IMR-90 (cell line): ENCODE measurements at regions not wholly inside any gene's neighbourhood (a gene's known extent, or its start where the extent isn't known, plus 50 kb on each side); places are given as distances from the start of the nearest gene placed in this dataset.

ENCODE experiments used
- ATAC-seq: fragments of 200-7000 bp; cut with Tn5 transposase; 2 replicates; pipeline ENCODE4 v1.9.1; 2020; ENCODE audit warnings: low read depth, mild to moderate bottlenecking, moderate library complexity
- BruUV-seq: library from RNA; stranded (reverse); fragments of 400-500 nt; replicated peaks from 2 replicates; lab custom pipeline; 2021; lab: Mats Ljungman, UMichigan
- CTCF ChIA-PET: fragments of 300-600 bp; formaldehyde crosslinking; extraction: SDS; loops from one replicate; lab custom pipeline; 2021; ENCODE audit warnings: antibody characterized with exemption; lab: Yijun Ruan, JAX
- POLR2A ChIA-PET: fragments of 300-600 bp; sonication (Branson Sonifier 250); formaldehyde crosslinking; loops from one replicate; lab custom pipeline; 2022; ENCODE audit warnings: antibody characterized with exemption; ENCODE audit not compliant: unreplicated experiment; lab: Charles Lee
- DNase-seq: peaks from one replicate; pipeline ENCODE4 v3.0.0; 2013
- H2AFZ ChIP-seq: replicated peaks from 2 replicates; pipeline ENCODE3; 2013; ENCODE audit warnings: low read length, mild to moderate bottlenecking; ENCODE audit not compliant: poor library complexity
- H2AK5ac ChIP-seq: 2 replicates; pipeline ENCODE4 v1.6.1; 2013; ENCODE audit warnings: low read depth, low read length, inconsistent platforms
- H2AK9ac ChIP-seq: replicated peaks from 2 replicates; pipeline ENCODE3; 2013; ENCODE audit warnings: mild to moderate bottlenecking, low read depth, low read length, moderate library complexity; ENCODE audit not compliant: poor library complexity
- H2BK120ac ChIP-seq: 2 replicates; pipeline ENCODE4 v1.6.1; 2013; ENCODE audit warnings: low read depth, low read length, inconsistent platforms
- H2BK15ac ChIP-seq: 3 replicates; pipeline ENCODE4 v1.6.1; 2013; ENCODE audit warnings: low read depth, low read length, inconsistent platforms
- H2BK20ac ChIP-seq: 2 replicates; pipeline ENCODE4 v1.6.1; 2013; ENCODE audit warnings: low read depth, mild to moderate bottlenecking, inconsistent platforms, low read length, moderate library complexity
- H2BK5ac ChIP-seq: 2 replicates; pipeline ENCODE4 v1.6.1; 2013; ENCODE audit warnings: mild to moderate bottlenecking, low read depth, low read length, inconsistent platforms; ENCODE audit not compliant: poor library complexity, severe bottlenecking
- H3K14ac ChIP-seq: replicated peaks from 2 replicates; pipeline ENCODE4 v1.6.1; 2013; ENCODE audit warnings: low read depth, low read length, inconsistent platforms
- H3K18ac ChIP-seq: 2 replicates; pipeline ENCODE4 v1.6.1; 2013; ENCODE audit warnings: low read depth, low read length, control low read depth
- H3K23ac ChIP-seq: 2 replicates; pipeline ENCODE4 v1.6.1; 2013; ENCODE audit warnings: low read depth, low read length, inconsistent platforms
- H3K27ac ChIP-seq: 2 replicates; pipeline ENCODE4 v1.5.1; 2013; ENCODE audit warnings: mild to moderate bottlenecking, control low read depth, low read length; ENCODE audit not compliant: insufficient read depth
- H3K27me3 ChIP-seq: 2 replicates; pipeline ENCODE4 v1.6.1; 2013; ENCODE audit warnings: low read length; ENCODE audit not compliant: control insufficient read depth, insufficient read depth
- H3K36me3 ChIP-seq: 2 replicates; pipeline ENCODE4 v1.6.1; 2013; ENCODE audit warnings: low read length, mixed read lengths; ENCODE audit not compliant: control insufficient read depth, insufficient read depth
- H3K4ac ChIP-seq: 2 replicates; pipeline ENCODE4 v1.6.1; 2013; ENCODE audit warnings: low read depth, low read length, inconsistent platforms
- H3K4me1 ChIP-seq: 2 replicates; pipeline ENCODE4 v1.6.1; 2013; ENCODE audit warnings: low read length, mixed read lengths; ENCODE audit not compliant: control insufficient read depth, insufficient read depth
- H3K4me2 ChIP-seq: 2 replicates; pipeline ENCODE4 v1.6.1; 2013; ENCODE audit warnings: low read depth, mild to moderate bottlenecking, control low read depth, low read length, moderate library complexity
- H3K4me3 ChIP-seq: 2 replicates; pipeline ENCODE4 v1.5.1; 2013; ENCODE audit warnings: low read depth, mild to moderate bottlenecking, control low read depth, low read length, moderate library complexity; ENCODE audit not compliant: insufficient read depth
- H3K56ac ChIP-seq: 2 replicates; pipeline ENCODE4 v1.6.1; 2013; ENCODE audit warnings: low read length, inconsistent platforms; ENCODE audit not compliant: insufficient read depth; ENCODE audit errors: extremely low read depth
- H3K79me1 ChIP-seq, 2 experiments: 2 replicates each; pipeline ENCODE4 v1.6.1; 2013; ENCODE audit warnings: low read length in 2 of 2, inconsistent platforms in 1 of 2, low read depth in 1 of 2
- H3K9ac ChIP-seq: 2 replicates; pipeline ENCODE4 v1.6.1; 2013; ENCODE audit warnings: low read depth, low read length, control low read depth
- H3K9me1 ChIP-seq: 2 replicates; pipeline ENCODE4 v1.6.1; 2013; ENCODE audit warnings: low read length, inconsistent platforms; ENCODE audit not compliant: insufficient read depth
- H3K9me3 ChIP-seq: 2 replicates; pipeline ENCODE4 v1.6.1; 2013; ENCODE audit warnings: low read length; ENCODE audit not compliant: control insufficient read depth, insufficient read depth
- H4K20me1 ChIP-seq: 2 replicates; pipeline ENCODE4 v1.6.1; 2013; ENCODE audit warnings: low read length, inconsistent platforms; ENCODE audit not compliant: insufficient read depth
- H4K5ac ChIP-seq: 2 replicates; pipeline ENCODE4 v1.6.1; 2013; ENCODE audit warnings: mild to moderate bottlenecking, low read depth, low read length, control low read depth
- H4K8ac ChIP-seq, 2 experiments: 2 replicates each; pipeline ENCODE4 v1.6.1; 2013; ENCODE audit warnings: low read depth in 2 of 2, low read length in 2 of 2, control low read depth in 1 of 2, inconsistent platforms in 1 of 2
- H4K91ac ChIP-seq: 2 replicates; pipeline ENCODE4 v1.6.1; 2013; ENCODE audit warnings: low read depth, low read length, inconsistent platforms; ENCODE audit not compliant: insufficient read depth
- BHLHE40 ChIP-seq: fragments of 150-350 bp; IDR thresholded peaks from 2 replicates; pipeline ENCODE4 v1.6.1; 2016; ENCODE audit warnings: mild to moderate bottlenecking, low read depth, low read length
- CEBPB ChIP-seq: IDR thresholded peaks from 2 replicates; pipeline ENCODE4 v1.6.1; 2012; ENCODE audit warnings: low read depth, low read length, improper control_type of control experiment
- CHD1 ChIP-seq: IDR thresholded peaks from 2 replicates; pipeline ENCODE4 v1.6.1; 2012; ENCODE audit warnings: low read depth, low read length, improper control_type of control experiment
- ELK1 ChIP-seq: fragments of 150-350 bp; IDR thresholded peaks from 2 replicates; pipeline ENCODE4 v1.6.1; 2016; ENCODE audit warnings: low read depth, mild to moderate bottlenecking, low read length, moderate library complexity, borderline replicate concordance
- FOS ChIP-seq: fragments of 150-350 bp; IDR thresholded peaks from 2 replicates; pipeline ENCODE4 v1.6.1; 2016; ENCODE audit warnings: low read depth, low read length
- MAFK ChIP-seq: IDR thresholded peaks from 2 replicates; pipeline ENCODE4 v1.6.1; 2012; ENCODE audit warnings: low read depth, low read length, improper control_type of control experiment
- MAZ ChIP-seq: IDR thresholded peaks from 2 replicates; pipeline ENCODE4 v1.6.1; 2012; ENCODE audit warnings: low read depth, mild to moderate bottlenecking, low read length, improper control_type of control experiment, moderate library complexity, borderline replicate concordance
- MXI1 ChIP-seq: IDR thresholded peaks from 2 replicates; pipeline ENCODE4 v1.6.1; 2012; ENCODE audit warnings: low read depth, mild to moderate bottlenecking, low read length, moderate library complexity, borderline replicate concordance
- NFE2L2 ChIP-seq: fragments of 150-350 bp; IDR thresholded peaks from 2 replicates; pipeline ENCODE4 v1.6.1; 2016; ENCODE audit warnings: low read depth, mild to moderate bottlenecking, low read length
- POLR2A ChIP-seq: IDR thresholded peaks from 2 replicates; pipeline ENCODE4 v1.6.1; 2012; ENCODE audit warnings: mild to moderate bottlenecking, low read depth, low read length
- RAD21 ChIP-seq: IDR thresholded peaks from 2 replicates; pipeline ENCODE4 v1.6.1; 2012; ENCODE audit warnings: low read length, improper control_type of control experiment
- RCOR1 ChIP-seq: IDR thresholded peaks from 2 replicates; pipeline ENCODE4 v1.6.1; 2012; ENCODE audit warnings: mild to moderate bottlenecking, low read length, improper control_type of control experiment; ENCODE audit not compliant: insufficient replicate concordance
- RFX5 ChIP-seq: IDR thresholded peaks from 2 replicates; pipeline ENCODE4 v1.8.0; 2012; ENCODE audit warnings: low read depth, mild to moderate bottlenecking, low read length, moderate library complexity
- SMC3 ChIP-seq: fragments of 150-350 bp; IDR thresholded peaks from 2 replicates; pipeline ENCODE4 v1.6.1; 2016; ENCODE audit warnings: low read depth, mild to moderate bottlenecking, antibody characterized with exemption, low read length, moderate library complexity
- whole genome bisulfite sequencing, 2 experiments: methylation state at CpG; one replicate each; pipeline versions ENCODE4 v1.1.5 to v1.1.7; 2013; ENCODE audit warnings: missing lambda C conversion rate in 2 of 2; ENCODE audit not compliant: insufficient read length in 1 of 2; ENCODE audit errors: extremely low coverage in 2 of 2; 5-methylcytosine and 5-hydroxymethylcytosine counted together
- dilution Hi-C: fragments of 300-500 bp; cut with HindIII; formaldehyde crosslinking; loops from one replicate; pipeline ENCODE4 v1.14.3; 2018; ENCODE audit warnings: low sequenced_read_pairs; ENCODE audit not compliant: unreplicated experiment
- in situ Hi-C: fragments of 300-500 bp; cut with MboI; formaldehyde crosslinking; loops from 3 replicates; pipeline ENCODE4 v1.14.3; 2019; ENCODE audit warnings: low sequenced_read_pairs, inconsistent platforms, mixed read lengths
- intact Hi-C: fragments of 100-400 bp; cut with micrococcal nuclease; formaldehyde crosslinking; loops from 2 replicates; pipeline ENCODE4 v1.10.0; 2022
- TF ChIP-seq, protein P1 (sequence below): conservative IDR thresholded peaks from 2 replicates; pipeline ENCODE4 v1.5.1; 2012; ENCODE audit warnings: mild to moderate bottlenecking, low read depth, low read length, improper control_type of control experiment
- TF ChIP-seq, protein P2 (sequence below): fragments of 150-350 bp; IDR thresholded peaks from 2 replicates; pipeline ENCODE4 v1.6.1; 2017; ENCODE audit warnings: mild to moderate bottlenecking, antibody characterized with exemption, low read length, low read depth

GRCh38 chr2:88828397-88829137 is 137.1 kb downstream of the RPIA start:
- Histone ChIP-seq H3K23ac (no peak overlapping the region), H3K4me1 (no peaks in the 10 kb centered on the region), H4K5ac (no peak overlapping the region), H2BK15ac (no peak overlapping the region), H2AFZ (peak overlapping the region; percentile 61), H4K91ac (no peak overlapping the region), H3K4me3 (no peak overlapping the region), H3K14ac (no peak overlapping the region), H3K9me1 (no peaks in the 10 kb centered on the region), H3K27me3 (peaks cover 1% of the 10 kb centered on the region; the same call in 1 of the 2 replicates), H3K36me3 (no peaks in the 10 kb centered on the region), H4K20me1 (no peaks in the 10 kb centered on the region), H3K27ac (no peak overlapping the region), H3K9me3 (no peaks in the 10 kb centered on the region), H2AK5ac (no peak overlapping the region), H2AK9ac (no peak overlapping the region), H4K8ac (no peak overlapping the region), H2BK20ac (no peak overlapping the region), H3K79me1 (no peaks in the 10 kb centered on the region), H2BK120ac (no peak overlapping the region), H3K18ac (no peak overlapping the region), H3K4me2 (no peak overlapping the region), H3K56ac (no peak overlapping the region), H3K4ac (no peak overlapping the region), H3K9ac (no peak overlapping the region), H2BK5ac (no peak overlapping the region)
- BruUV-seq, result no TSS peak
- POLR2A ChIA-PET, result no interaction called here
- no peak for TF ChIP-seq SMC3
- TF ChIP-seq, protein P1, sequence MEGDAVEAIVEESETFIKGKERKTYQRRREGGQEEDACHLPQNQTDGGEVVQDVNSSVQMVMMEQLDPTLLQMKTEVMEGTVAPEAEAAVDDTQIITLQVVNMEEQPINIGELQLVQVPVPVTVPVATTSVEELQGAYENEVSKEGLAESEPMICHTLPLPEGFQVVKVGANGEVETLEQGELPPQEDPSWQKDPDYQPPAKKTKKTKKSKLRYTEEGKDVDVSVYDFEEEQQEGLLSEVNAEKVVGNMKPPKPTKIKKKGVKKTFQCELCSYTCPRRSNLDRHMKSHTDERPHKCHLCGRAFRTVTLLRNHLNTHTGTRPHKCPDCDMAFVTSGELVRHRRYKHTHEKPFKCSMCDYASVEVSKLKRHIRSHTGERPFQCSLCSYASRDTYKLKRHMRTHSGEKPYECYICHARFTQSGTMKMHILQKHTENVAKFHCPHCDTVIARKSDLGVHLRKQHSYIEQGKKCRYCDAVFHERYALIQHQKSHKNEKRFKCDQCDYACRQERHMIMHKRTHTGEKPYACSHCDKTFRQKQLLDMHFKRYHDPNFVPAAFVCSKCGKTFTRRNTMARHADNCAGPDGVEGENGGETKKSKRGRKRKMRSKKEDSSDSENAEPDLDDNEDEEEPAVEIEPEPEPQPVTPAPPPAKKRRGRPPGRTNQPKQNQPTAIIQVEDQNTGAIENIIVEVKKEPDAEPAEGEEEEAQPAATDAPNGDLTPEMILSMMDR, result no peak
- TF ChIP-seq CHD1, result no peak
- no peak for TF ChIP-seq CEBPB
- TF ChIP-seq, protein P2, sequence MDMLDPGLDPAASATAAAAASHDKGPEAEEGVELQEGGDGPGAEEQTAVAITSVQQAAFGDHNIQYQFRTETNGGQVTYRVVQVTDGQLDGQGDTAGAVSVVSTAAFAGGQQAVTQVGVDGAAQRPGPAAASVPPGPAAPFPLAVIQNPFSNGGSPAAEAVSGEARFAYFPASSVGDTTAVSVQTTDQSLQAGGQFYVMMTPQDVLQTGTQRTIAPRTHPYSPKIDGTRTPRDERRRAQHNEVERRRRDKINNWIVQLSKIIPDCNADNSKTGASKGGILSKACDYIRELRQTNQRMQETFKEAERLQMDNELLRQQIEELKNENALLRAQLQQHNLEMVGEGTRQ, result no peak
- no peak for TF ChIP-seq RCOR1
- no peak for TF ChIP-seq RAD21
- no peak for TF ChIP-seq BHLHE40
- no peak for TF ChIP-seq POLR2A
- TF ChIP-seq ELK1, result no peak
- TF ChIP-seq MAZ, result no peak
- TF ChIP-seq NFE2L2, result no peak
- TF ChIP-seq RFX5, result no peak
- TF ChIP-seq MXI1, result no peak
- no peak for TF ChIP-seq FOS
- TF ChIP-seq MAFK, result no peak
- whole genome bisulfite sequencing, 2 experiments, result 0% methylated on average over 2 of the region's 13 CpGs; no CpG with 5 or more reads in 1 of the 2 experiments
- CTCF ChIA-PET, result no interaction called here
- peak; percentile 29 for DNase-seq
- dilution Hi-C loops, result no loop called here
- ATAC-seq, result no peak; the same call in 1 of the 2 replicates
- in situ Hi-C loops, result no loop called here
- intact Hi-C loops, result no loop called here
